ENCODE measurements at regions not wholly inside any gene's neighbourhood (a gene's known extent, or its start where the extent isn't known, plus 50 kb on each side); places are given as distances from the start of the nearest gene placed in this dataset.

- TF ChIP-seq CTCF (conservative IDR thresholded peaks at IDR 0.05) (no peak), ZFX (IDR thresholded peaks at IDR 0.05) (no peak)
Measured at GRCh38 chr9:28747351-28747985, 1174.2 kb upstream of the C9orf72 start.

Data from C4-2B (cell line).